ENCODE measurements at regions not wholly inside any gene's neighbourhood (a gene's known extent, or its start where the extent isn't known, plus 50 kb on each side); places are given as distances from the start of the nearest gene placed in this dataset.

DNA sequence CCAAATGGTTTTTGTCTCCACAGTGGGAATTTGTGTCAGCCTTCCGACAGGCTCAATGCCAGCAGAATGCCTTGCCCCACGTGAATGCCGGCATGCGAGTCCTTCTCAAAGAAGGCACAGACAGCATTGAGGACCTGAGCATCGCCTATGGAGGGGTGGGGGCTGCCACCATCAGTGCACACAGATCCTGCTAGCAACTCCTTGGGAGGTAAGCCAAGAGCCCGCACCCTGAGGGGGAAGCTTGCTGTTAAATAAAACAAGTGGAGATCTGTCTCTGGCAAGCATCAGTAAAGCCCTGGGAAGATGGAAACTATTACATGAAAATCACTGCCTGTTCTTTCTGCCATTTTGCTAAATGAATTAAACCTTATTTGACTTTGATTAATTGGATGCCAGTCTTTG, 67.5 kb upstream of the BZW1 start:
- no peak overlapping the region for H3K4me3 Mint-ChIP-seq
- no peaks in the 10 kb centered on the region for H4K20me1 ChIP-seq (ENCODE audit: control insufficient read depth, insufficient read depth, insufficient read length)
- no peak overlapping the region for H3K4me2 ChIP-seq (ENCODE audit: insufficient read depth, insufficient read length, low read length)
- H2AK5ac ChIP-seq (ENCODE audit: insufficient read length, low read length): no peak overlapping the region
- H2AFZ ChIP-seq (ENCODE audit: low read length): no peak overlapping the region
- H3K27ac Mint-ChIP-seq: no peak overlapping the region
- no peak overlapping the region for H2BK20ac ChIP-seq (ENCODE audit: low read depth, low read length, poor library complexity, severe bottlenecking)
- no peak overlapping the region for H2BK120ac ChIP-seq (ENCODE audit: low read depth, low read length, poor library complexity, severe bottlenecking)
- TF ChIP-seq, protein P1, sequence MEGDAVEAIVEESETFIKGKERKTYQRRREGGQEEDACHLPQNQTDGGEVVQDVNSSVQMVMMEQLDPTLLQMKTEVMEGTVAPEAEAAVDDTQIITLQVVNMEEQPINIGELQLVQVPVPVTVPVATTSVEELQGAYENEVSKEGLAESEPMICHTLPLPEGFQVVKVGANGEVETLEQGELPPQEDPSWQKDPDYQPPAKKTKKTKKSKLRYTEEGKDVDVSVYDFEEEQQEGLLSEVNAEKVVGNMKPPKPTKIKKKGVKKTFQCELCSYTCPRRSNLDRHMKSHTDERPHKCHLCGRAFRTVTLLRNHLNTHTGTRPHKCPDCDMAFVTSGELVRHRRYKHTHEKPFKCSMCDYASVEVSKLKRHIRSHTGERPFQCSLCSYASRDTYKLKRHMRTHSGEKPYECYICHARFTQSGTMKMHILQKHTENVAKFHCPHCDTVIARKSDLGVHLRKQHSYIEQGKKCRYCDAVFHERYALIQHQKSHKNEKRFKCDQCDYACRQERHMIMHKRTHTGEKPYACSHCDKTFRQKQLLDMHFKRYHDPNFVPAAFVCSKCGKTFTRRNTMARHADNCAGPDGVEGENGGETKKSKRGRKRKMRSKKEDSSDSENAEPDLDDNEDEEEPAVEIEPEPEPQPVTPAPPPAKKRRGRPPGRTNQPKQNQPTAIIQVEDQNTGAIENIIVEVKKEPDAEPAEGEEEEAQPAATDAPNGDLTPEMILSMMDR (conservative IDR thresholded peaks at IDR 0.05): no peak
- no peak overlapping the region for H2BK15ac ChIP-seq (ENCODE audit: low read depth, low read length)
- H3K9me3 ChIP-seq (ENCODE audit: control insufficient read depth, low read depth, low read length): no peaks in the 10 kb centered on the region
- no peak for DNase-seq
- no peak overlapping the region for H3K56ac ChIP-seq (ENCODE audit: insufficient read length, low read depth, low read length)
- no peak overlapping the region for H4K8ac ChIP-seq (replicated peaks; ENCODE audit: insufficient read length, low read depth, low read length)
- H3K4ac ChIP-seq (ENCODE audit: low read depth, low read length): no peak overlapping the region
- no peak overlapping the region for H3T11ph ChIP-seq (ENCODE audit: low read length)
- peaks cover 2% of the 10 kb centered on the region; the same call in 1 of the 2 replicates for H3K27me3 Mint-ChIP-seq (ENCODE audit: low read depth)
- H3K9me3 Mint-ChIP-seq: no peaks in the 10 kb centered on the region
- H3K23me2 ChIP-seq (ENCODE audit: insufficient read length, low read depth, low read length, poor library complexity, severe bottlenecking): no peaks in the 10 kb centered on the region
- no peak overlapping the region for H3K23ac ChIP-seq (ENCODE audit: insufficient read length, low read depth, low read length)
- no peak overlapping the region for H3K18ac ChIP-seq (ENCODE audit: insufficient read length, low read depth, low read length)
- H4K5ac ChIP-seq (ENCODE audit: insufficient read length, low read depth, low read length): no peak overlapping the region
- H3K4me1 Mint-ChIP-seq: peaks cover 6 to 26% of the 10 kb centered on the region in 2 experiments
- no peak overlapping the region for H2BK5ac ChIP-seq (ENCODE audit: insufficient read length, low read length)
- no peak overlapping the region for H3K27ac ChIP-seq (ENCODE audit: insufficient read length, low read depth, low read length)
- no peaks in the 10 kb centered on the region for H3K4me1 ChIP-seq (ENCODE audit: insufficient read depth, low read length)
- H4K91ac ChIP-seq (ENCODE audit: insufficient read length, low read depth, low read length): no peak overlapping the region
- WGBS (ENCODE audit: extremely low coverage, insufficient read length, low lambda C conversion rate): no CpG with 5 or more reads among the region's 6 CpGs
- no peaks in the 10 kb centered on the region for H3K79me2 ChIP-seq (ENCODE audit: insufficient read depth, low read length)
- no peaks in the 10 kb centered on the region for H3K36me3 Mint-ChIP-seq (ENCODE audit: insufficient read depth in 1 of 3, low read depth in 3 of 3)
- no peak overlapping the region for H3K9ac ChIP-seq (ENCODE audit: extremely low read depth, insufficient read length, low read length)
- no peaks in the 10 kb centered on the region for H3K79me1 ChIP-seq (ENCODE audit: insufficient read depth, low read depth, low read length, poor library complexity, severe bottlenecking)
- H3K27me3 ChIP-seq (ENCODE audit: insufficient read depth, low read length): no peaks in the 10 kb centered on the region
- H3K14ac ChIP-seq (ENCODE audit: insufficient read depth, low read length): no peak overlapping the region
- no peak overlapping the region for H2BK12ac ChIP-seq (ENCODE audit: insufficient read length, low read depth, low read length)

Data from H9 (cell line).